ENCODE measurements at regions not wholly inside any gene's neighbourhood (a gene's known extent, or its start where the extent isn't known, plus 50 kb on each side); places are given as distances from the start of the nearest gene placed in this dataset.
A peak's percentile ranks its signal among the peaks of the same experiment; 100 is the strongest.

DNA sequence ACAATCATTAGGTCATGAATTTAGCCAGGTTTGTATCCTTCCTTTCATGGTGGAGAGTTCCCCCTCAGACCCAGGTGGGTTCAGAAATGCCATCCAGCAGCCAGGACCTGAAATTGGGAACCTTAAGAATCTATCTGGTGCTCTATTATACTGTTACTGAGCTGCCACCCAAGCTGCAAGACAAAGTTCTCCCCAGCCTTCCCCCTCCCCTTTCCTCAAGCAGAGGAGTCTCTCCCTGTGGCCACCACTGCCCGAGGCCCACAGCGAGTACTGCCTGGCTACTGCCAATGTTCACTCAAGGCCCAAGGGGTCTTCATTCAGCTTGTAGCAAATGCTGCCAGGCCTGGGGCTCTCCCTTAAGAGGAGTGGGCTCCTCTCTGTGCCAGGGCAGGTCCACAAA, 133.8 kb downstream of the TMEM38B start:
- Mint-ChIP-seq H3K27me3 (ENCODE audit: unreplicated experiment) (peaks cover 17% of the 10 kb centered on the region), H3K9me3 (ENCODE audit: unreplicated experiment) (peaks cover 10% of the 10 kb centered on the region), H3K27ac (ENCODE audit: unreplicated experiment) (no peak overlapping the region), H3K36me3 (ENCODE audit: unreplicated experiment) (no peaks in the 10 kb centered on the region), H3K4me1 (ENCODE audit: unreplicated experiment) (no peaks in the 10 kb centered on the region), H3K4me3 (ENCODE audit: unreplicated experiment) (no peak overlapping the region)
- peak; percentile 57 for DNase-seq (ENCODE audit: extremely low spot score, unreplicated experiment)
- TF ChIP-seq, protein P1, sequence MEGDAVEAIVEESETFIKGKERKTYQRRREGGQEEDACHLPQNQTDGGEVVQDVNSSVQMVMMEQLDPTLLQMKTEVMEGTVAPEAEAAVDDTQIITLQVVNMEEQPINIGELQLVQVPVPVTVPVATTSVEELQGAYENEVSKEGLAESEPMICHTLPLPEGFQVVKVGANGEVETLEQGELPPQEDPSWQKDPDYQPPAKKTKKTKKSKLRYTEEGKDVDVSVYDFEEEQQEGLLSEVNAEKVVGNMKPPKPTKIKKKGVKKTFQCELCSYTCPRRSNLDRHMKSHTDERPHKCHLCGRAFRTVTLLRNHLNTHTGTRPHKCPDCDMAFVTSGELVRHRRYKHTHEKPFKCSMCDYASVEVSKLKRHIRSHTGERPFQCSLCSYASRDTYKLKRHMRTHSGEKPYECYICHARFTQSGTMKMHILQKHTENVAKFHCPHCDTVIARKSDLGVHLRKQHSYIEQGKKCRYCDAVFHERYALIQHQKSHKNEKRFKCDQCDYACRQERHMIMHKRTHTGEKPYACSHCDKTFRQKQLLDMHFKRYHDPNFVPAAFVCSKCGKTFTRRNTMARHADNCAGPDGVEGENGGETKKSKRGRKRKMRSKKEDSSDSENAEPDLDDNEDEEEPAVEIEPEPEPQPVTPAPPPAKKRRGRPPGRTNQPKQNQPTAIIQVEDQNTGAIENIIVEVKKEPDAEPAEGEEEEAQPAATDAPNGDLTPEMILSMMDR (IDR thresholded peaks at IDR 0.05) = no peak

DNA sequence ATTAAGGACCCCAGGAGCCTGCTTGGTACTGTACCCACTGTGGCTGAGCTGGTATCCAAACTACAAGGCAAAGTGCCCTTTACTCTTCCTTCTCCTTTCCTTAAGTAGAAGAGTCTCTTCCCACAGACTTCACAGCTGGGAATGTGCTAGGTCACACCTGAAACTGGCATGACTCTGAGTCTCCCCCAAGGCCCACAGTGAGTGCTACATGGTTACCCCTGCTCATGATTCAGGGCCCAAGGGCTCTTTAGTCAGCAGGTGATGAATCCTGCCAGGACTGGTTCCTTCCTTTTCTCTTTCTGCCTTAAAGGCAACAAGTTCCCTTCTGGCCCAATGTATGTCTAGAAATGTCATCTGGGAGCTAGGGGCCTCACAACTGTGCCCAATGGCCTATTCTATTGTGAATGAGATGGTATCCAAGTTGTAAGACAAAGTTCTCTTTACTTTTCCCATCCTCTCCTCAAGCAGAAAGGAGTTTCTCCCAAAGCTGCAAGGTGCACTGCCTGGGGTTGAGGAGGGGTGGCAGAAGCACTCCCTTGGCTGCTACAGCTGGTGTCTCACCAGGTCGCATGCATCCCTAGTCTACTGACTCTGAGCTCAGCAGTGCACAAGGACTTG, 134.4 kb downstream of the TMEM38B start:
- H3K27me3 Mint-ChIP-seq (ENCODE audit: unreplicated experiment) = peaks cover 12% of the 10 kb centered on the region
- H3K4me1 Mint-ChIP-seq (ENCODE audit: unreplicated experiment) = no peaks in the 10 kb centered on the region

GRCh38 chr9:105830461-105830860, 136.1 kb downstream of the TMEM38B start:
- Mint-ChIP-seq H3K4me3 (ENCODE audit: unreplicated experiment) (no peak overlapping the region), H3K4me1 (ENCODE audit: unreplicated experiment) (no peaks in the 10 kb centered on the region), H3K27ac (ENCODE audit: unreplicated experiment) (no peak overlapping the region), H3K9me3 (ENCODE audit: unreplicated experiment) (no peaks in the 10 kb centered on the region), H3K27me3 (ENCODE audit: unreplicated experiment) (peaks cover 7% of the 10 kb centered on the region), H3K36me3 (ENCODE audit: unreplicated experiment) (no peaks in the 10 kb centered on the region)
- TF ChIP-seq, protein P1 (IDR thresholded peaks at IDR 0.05) = no peak
- DNase-seq (ENCODE audit: extremely low spot score, unreplicated experiment) = no peak

More for the DNA sequence above, 134.4 kb downstream of the TMEM38B start:
- Mint-ChIP-seq H3K27ac (ENCODE audit: unreplicated experiment) (no peak overlapping the region), H3K36me3 (ENCODE audit: unreplicated experiment) (no peaks in the 10 kb centered on the region), H3K9me3 (ENCODE audit: unreplicated experiment) (peaks cover 6% of the 10 kb centered on the region), H3K4me3 (ENCODE audit: unreplicated experiment) (no peak overlapping the region)
- DNase-seq (ENCODE audit: extremely low spot score, unreplicated experiment) = peak; percentile 60
- TF ChIP-seq, protein P1 (IDR thresholded peaks at IDR 0.05) = no peak

DNA sequence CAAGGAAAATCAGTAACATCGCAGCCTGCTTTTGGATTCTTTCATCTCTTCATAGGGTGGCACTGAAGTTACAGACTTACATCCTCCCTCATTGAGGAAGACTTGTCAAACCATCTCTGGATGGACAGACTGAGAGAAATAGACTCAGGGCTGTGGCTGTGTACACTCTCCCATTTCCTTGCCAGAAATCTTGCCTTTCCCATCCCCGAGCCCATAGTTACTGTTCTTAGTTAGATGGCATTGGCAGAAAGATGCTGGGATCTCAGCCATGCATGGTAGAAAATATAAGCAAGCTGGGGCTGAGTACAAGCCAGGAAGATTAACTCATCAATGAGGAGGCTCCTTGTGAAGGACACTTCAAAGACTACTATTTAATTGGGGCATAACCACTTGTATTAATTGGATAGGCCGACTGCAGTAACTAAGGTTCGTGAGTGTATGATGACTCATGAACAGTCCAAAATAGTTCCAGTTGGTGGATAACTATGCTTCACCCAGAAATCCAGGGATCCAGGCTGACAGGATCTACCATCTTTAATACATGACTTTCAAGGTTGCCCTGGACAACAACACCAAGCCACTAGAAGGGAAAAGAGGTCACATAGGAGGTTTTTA, 137.9 kb downstream of the TMEM38B start:
- DNase-seq (ENCODE audit: extremely low spot score, unreplicated experiment) = no peak
- TF ChIP-seq, protein P1 (IDR thresholded peaks at IDR 0.05) = no peak
- Mint-ChIP-seq H3K27me3 (ENCODE audit: unreplicated experiment) (peaks cover 6% of the 10 kb centered on the region), H3K9me3 (ENCODE audit: unreplicated experiment) (no peaks in the 10 kb centered on the region), H3K4me3 (ENCODE audit: unreplicated experiment) (no peak overlapping the region), H3K36me3 (ENCODE audit: unreplicated experiment) (no peaks in the 10 kb centered on the region), H3K4me1 (ENCODE audit: unreplicated experiment) (no peaks in the 10 kb centered on the region), H3K27ac (ENCODE audit: unreplicated experiment) (no peak overlapping the region)

- H3K36me3 Mint-ChIP-seq (ENCODE audit: unreplicated experiment) = no peaks in the 10 kb centered on the region
- DNase-seq (ENCODE audit: extremely low spot score, unreplicated experiment) = no peak
- H3K9me3 Mint-ChIP-seq (ENCODE audit: unreplicated experiment) = no peaks in the 10 kb centered on the region
- H3K4me3 Mint-ChIP-seq (ENCODE audit: unreplicated experiment) = no peak overlapping the region
- H3K4me1 Mint-ChIP-seq (ENCODE audit: unreplicated experiment) = no peaks in the 10 kb centered on the region
- H3K27ac Mint-ChIP-seq (ENCODE audit: unreplicated experiment) = no peak overlapping the region
- TF ChIP-seq, protein P1 (IDR thresholded peaks at IDR 0.05) = no peak
- H3K27me3 Mint-ChIP-seq (ENCODE audit: unreplicated experiment) = peaks cover 7% of the 10 kb centered on the region
These were observed 139.1 kb downstream of the TMEM38B start for GRCh38 chr9:105833271-105833975.

Measured in osteocyte (in vitro differentiated cells).